Endodermal cell (in vitro differentiated cells): ENCODE measurements at regions not wholly inside any gene's neighbourhood (a gene's known extent, or its start where the extent isn't known, plus 50 kb on each side); places are given as distances from the start of the nearest gene placed in this dataset.
A peak's percentile ranks its signal among the peaks of the same experiment; 100 is the strongest.
"Not testable (repeated sequence)": the region's sequence is repeated elsewhere in the genome, so short reads cannot be mapped to it uniquely, and the experiment has no call there.

Source experiments
- DNase-seq: peaks from one replicate; pipeline ENCODE4 v3.0.0-alpha.2; 2017
- H3K27ac ChIP-seq: 2 replicates; pipeline ENCODE4 v1.5.1; 2013; ENCODE audit warnings: mild to moderate bottlenecking, low read depth, low read length, moderate library complexity
- H3K27me3 ChIP-seq: 2 replicates; pipeline ENCODE4 v1.6.1; 2013; ENCODE audit warnings: mild to moderate bottlenecking, low read length, moderate library complexity; ENCODE audit not compliant: insufficient read depth, control insufficient read depth, poor library complexity, severe bottlenecking
- H3K36me3 ChIP-seq: 2 replicates; pipeline ENCODE4 v1.7.0; 2013; ENCODE audit warnings: mild to moderate bottlenecking, low read length, moderate library complexity; ENCODE audit not compliant: control insufficient read depth, insufficient read depth
- H3K4me1 ChIP-seq: one replicate; pipeline ENCODE4 v1.7.0; 2013; ENCODE audit warnings: low read length; ENCODE audit not compliant: control insufficient read depth, insufficient read depth
- H3K4me3 ChIP-seq: 2 replicates; pipeline ENCODE4 v1.5.1; 2013; ENCODE audit warnings: mild to moderate bottlenecking, low read length, moderate library complexity
- H3K9ac ChIP-seq: 2 replicates; pipeline ENCODE4 v1.6.1; 2013; ENCODE audit warnings: mild to moderate bottlenecking, low read length, moderate library complexity; ENCODE audit not compliant: poor library complexity, severe bottlenecking; ENCODE audit errors: extremely low read depth
- H3K9me3 ChIP-seq: 2 replicates; pipeline ENCODE4 v1.6.1; 2013; ENCODE audit warnings: mild to moderate bottlenecking, low read length, moderate library complexity; ENCODE audit not compliant: control insufficient read depth
- H3K27ac Mint-ChIP-seq: 2 replicates; pipeline ENCODE4 v1.8.0; 2020; ENCODE audit warnings: mixed read lengths
- H3K27me3 Mint-ChIP-seq: 2 replicates; pipeline ENCODE4 v1.8.0; 2021; ENCODE audit warnings: mild to moderate bottlenecking, mixed read lengths; ENCODE audit not compliant: insufficient read depth
- H3K36me3 Mint-ChIP-seq: 2 replicates; pipeline ENCODE4 v1.8.0; 2020; ENCODE audit warnings: low read depth, mixed read lengths
- H3K4me1 Mint-ChIP-seq: 2 replicates; pipeline ENCODE4 v1.8.0; 2020; ENCODE audit warnings: mixed read lengths
- H3K4me3 Mint-ChIP-seq: 2 replicates; pipeline ENCODE4 v1.8.0; 2020; ENCODE audit warnings: mild to moderate bottlenecking, moderate library complexity, mixed read lengths
- H3K9me3 Mint-ChIP-seq: 2 replicates; pipeline ENCODE4 v1.8.0; 2020; ENCODE audit warnings: mild to moderate bottlenecking, mixed read lengths
- WGBS, 2 experiments: methylation state at CpG; one replicate each; pipeline versions ENCODE4 v1.1.5 to v1.1.7; 2013; ENCODE audit warnings: missing lambda C conversion rate in 2 of 2, mixed read lengths in 1 of 2; ENCODE audit not compliant: insufficient coverage in 1 of 2, insufficient read length in 1 of 2; 5-methylcytosine and 5-hydroxymethylcytosine counted together
- TF ChIP-seq, protein P1 (sequence below): fragments of 200-600 bp; sonication (generic); conservative IDR thresholded peaks from 2 replicates; pipeline ENCODE4 v1.5.0; 2021; ENCODE audit warnings: antibody characterized with exemption, mild to moderate bottlenecking

DNA sequence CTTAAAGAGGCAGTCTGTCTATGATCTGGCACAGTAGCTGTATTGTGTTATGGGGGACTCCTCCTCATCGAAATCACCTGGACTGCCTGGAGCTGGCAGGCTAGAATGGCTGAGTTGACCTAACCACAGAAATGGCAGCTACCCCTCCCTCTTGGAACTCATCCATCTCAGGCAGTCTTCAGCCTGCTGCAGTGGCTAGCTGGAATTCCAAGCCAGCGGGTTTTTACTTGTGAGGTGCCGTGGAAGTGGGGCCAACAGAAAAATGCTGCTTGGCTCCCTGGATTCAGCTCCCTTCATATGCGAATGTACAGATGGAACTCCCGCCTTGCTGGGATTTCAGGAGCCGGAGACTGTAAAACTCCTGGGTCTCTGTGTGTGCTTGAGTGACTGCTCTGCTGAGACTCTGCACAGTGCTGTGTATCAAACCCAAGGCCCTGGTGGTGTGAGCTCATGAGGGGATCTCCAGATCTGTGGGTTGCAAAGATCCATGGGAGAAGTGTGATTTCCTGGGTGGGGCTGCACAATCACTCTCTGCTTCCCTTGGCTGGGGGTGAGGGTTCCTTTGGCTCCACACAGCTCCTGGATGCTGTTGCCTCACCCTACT, 316.9 kb downstream of the CTH start:
- Histone ChIP-seq H3K9me3 (peaks cover 22% of the 10 kb centered on the region), H3K27me3 (no peaks in the 10 kb centered on the region), H3K36me3 (no peaks in the 10 kb centered on the region), H3K4me3 (no peak overlapping the region), H3K27ac (no peak overlapping the region), H3K4me1 (no peaks in the 10 kb centered on the region), H3K9ac (no peak overlapping the region)
- peak; percentile 49 for DNase-seq
- no peaks in the 10 kb centered on the region for H3K36me3 Mint-ChIP-seq
- H3K4me3 Mint-ChIP-seq, result no peak overlapping the region
- no peak overlapping the region for H3K27ac Mint-ChIP-seq
- peaks cover 5% of the 10 kb centered on the region for H3K4me1 Mint-ChIP-seq
- TF ChIP-seq, protein P1, sequence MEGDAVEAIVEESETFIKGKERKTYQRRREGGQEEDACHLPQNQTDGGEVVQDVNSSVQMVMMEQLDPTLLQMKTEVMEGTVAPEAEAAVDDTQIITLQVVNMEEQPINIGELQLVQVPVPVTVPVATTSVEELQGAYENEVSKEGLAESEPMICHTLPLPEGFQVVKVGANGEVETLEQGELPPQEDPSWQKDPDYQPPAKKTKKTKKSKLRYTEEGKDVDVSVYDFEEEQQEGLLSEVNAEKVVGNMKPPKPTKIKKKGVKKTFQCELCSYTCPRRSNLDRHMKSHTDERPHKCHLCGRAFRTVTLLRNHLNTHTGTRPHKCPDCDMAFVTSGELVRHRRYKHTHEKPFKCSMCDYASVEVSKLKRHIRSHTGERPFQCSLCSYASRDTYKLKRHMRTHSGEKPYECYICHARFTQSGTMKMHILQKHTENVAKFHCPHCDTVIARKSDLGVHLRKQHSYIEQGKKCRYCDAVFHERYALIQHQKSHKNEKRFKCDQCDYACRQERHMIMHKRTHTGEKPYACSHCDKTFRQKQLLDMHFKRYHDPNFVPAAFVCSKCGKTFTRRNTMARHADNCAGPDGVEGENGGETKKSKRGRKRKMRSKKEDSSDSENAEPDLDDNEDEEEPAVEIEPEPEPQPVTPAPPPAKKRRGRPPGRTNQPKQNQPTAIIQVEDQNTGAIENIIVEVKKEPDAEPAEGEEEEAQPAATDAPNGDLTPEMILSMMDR, result no peak
- H3K9me3 Mint-ChIP-seq, result peaks cover 25% of the 10 kb centered on the region
- no peaks in the 10 kb centered on the region for H3K27me3 Mint-ChIP-seq
- 83 to 88% methylated on average over 5 to 6 of the region's 6 CpGs for WGBS, 2 experiments

DNA sequence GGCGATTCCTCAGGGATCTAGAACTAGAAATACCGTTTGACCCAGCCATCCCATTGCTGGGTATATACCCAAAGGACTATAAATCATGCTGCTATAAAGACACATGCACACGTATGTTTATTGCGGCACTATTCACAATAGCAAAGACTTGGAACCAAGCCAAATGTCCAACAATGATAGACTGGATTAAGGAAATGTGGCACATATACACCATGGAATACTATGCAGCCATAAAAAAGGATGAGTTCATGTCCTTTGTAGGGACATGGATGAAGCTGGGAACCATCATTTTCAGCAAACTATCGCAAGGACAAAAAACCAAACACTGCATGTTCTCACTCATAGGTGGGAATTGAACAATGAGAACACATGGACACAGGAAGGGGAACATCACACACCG, 311.1 kb downstream of the PTGER3 start:
- H3K36me3 ChIP-seq, H3K4me1 ChIP-seq, H3K4me1 Mint-ChIP-seq, H3K27me3 ChIP-seq, H3K9me3 ChIP-seq, H3K27ac Mint-ChIP-seq, H3K4me3 Mint-ChIP-seq, H3K4me3 ChIP-seq, H3K9ac ChIP-seq, H3K27ac ChIP-seq, H3K27me3 Mint-ChIP-seq, H3K36me3 Mint-ChIP-seq, DNase-seq: not testable (repeated sequence)
- WGBS, 2 experiments, result 90% methylated on average over 2 of the region's 6 CpGs; no CpG with 5 or more reads in 1 of the 2 experiments
- peaks cover 14% of the 10 kb centered on the region for H3K9me3 Mint-ChIP-seq

DNA sequence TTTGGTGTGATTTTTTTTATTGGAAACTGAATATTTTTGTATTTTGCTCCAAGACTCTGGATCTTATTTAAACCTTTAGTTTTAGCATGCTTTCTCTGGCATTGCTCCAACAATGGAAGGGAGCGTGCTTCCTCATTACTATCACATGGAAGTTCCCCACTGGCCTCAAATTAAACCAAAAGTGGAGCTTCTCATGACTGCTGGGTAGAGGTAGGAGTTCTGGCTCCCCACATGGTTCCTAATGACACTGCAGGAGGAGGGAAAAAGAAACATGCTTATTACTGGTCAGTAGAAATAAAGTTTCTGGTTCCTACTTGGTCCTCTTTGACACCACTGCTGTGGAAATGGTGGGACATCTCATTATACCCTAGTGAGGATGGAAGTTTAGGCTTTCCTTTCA, 310.5 kb downstream of the PTGER3 start:
- Histone ChIP-seq H3K27me3 (no peaks in the 10 kb centered on the region), H3K9ac (no peak overlapping the region), H3K4me3 (no peak overlapping the region), H3K36me3 (no peaks in the 10 kb centered on the region), H3K27ac (no peak overlapping the region), H3K9me3 (no peaks in the 10 kb centered on the region), H3K4me1 (no peaks in the 10 kb centered on the region)
- WGBS, 2 experiments, result 80 to 91% methylated on average over 1 of the region's 1 CpG
- H3K27me3 Mint-ChIP-seq, result peaks cover 3% of the 10 kb centered on the region
- H3K27ac Mint-ChIP-seq, result no peak overlapping the region
- peaks cover 16% of the 10 kb centered on the region for H3K9me3 Mint-ChIP-seq
- no peaks in the 10 kb centered on the region for H3K4me1 Mint-ChIP-seq
- TF ChIP-seq, protein P1, result peak; percentile 49
- DNase-seq, result peak; percentile 42
- H3K36me3 Mint-ChIP-seq, result no peaks in the 10 kb centered on the region
- H3K4me3 Mint-ChIP-seq, result no peak overlapping the region

DNA sequence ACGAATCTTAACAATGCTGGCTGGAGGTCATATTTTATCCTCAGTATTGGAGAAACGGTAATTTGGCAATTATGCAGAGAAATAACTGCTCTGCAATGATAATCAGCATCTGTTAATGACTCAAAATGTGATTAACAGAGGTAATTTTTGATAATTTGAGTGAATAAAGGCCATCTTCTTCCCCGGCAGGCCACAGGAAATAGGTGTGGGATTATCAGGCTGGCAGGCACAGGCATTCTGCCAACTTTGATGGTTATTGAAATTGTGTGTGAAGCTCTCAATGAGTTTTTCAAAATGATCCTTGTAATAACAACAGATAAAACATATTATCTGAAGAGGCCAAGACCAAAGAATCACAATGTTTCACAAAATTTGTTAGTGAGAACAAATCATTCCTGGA, 309.0 kb downstream of the PTGER3 start:
- no peak overlapping the region for H3K27ac ChIP-seq
- 90 to 93% methylated on average over 2 to 3 of the region's 3 CpGs for WGBS, 2 experiments
- H3K4me3 Mint-ChIP-seq, result no peak overlapping the region
- H3K27me3 ChIP-seq, result no peaks in the 10 kb centered on the region
- H3K4me1 Mint-ChIP-seq, result no peaks in the 10 kb centered on the region
- H3K9ac ChIP-seq, result no peak overlapping the region
- H3K9me3 Mint-ChIP-seq, result peaks cover 16% of the 10 kb centered on the region
- no peaks in the 10 kb centered on the region for H3K9me3 ChIP-seq
- H3K27ac Mint-ChIP-seq, result no peak overlapping the region
- no peak for DNase-seq
- peaks cover 7% of the 10 kb centered on the region for H3K27me3 Mint-ChIP-seq
- TF ChIP-seq, protein P1, result no peak
- no peaks in the 10 kb centered on the region for H3K36me3 Mint-ChIP-seq
- H3K36me3 ChIP-seq, result no peaks in the 10 kb centered on the region
- no peaks in the 10 kb centered on the region for H3K4me1 ChIP-seq
- no peak overlapping the region for H3K4me3 ChIP-seq
